VCaP (cell line): ENCODE measurements at regions not wholly inside any gene's neighbourhood (a gene's known extent, or its start where the extent isn't known, plus 50 kb on each side); places are given as distances from the start of the nearest gene placed in this dataset.

Experiments
- H3K27ac ChIP-seq: fragments of 450-650 bp; 2 replicates; pipeline ENCODE4 v1.5.1; 2017
- TF ChIP-seq, protein P1 (sequence below): fragments of 450-650 bp; conservative IDR thresholded peaks from 2 replicates; pipeline ENCODE4 v1.5.1; 2017; ENCODE audit warnings: mild to moderate bottlenecking, moderate library complexity

DNA sequence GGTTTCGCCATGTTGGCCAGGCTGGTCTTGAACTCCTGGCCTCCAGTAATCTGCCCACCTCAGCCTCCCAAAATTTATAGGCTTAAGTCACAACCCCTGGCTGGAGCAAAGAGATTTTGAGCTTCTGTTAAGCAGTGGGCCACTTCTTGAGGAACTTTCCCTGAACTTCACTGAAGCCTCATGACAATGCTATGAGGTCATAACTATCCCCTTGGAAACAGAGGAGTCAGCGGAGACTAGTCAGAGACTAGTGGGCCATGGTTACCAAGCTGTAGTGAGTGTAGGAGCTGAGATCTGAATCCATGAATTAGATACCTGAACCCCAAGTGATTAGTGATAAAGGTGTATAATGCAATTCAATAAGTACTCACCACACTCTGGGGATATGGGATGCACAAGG, 145.1 kb upstream of the MSX1 start:
- TF ChIP-seq, protein P1, sequence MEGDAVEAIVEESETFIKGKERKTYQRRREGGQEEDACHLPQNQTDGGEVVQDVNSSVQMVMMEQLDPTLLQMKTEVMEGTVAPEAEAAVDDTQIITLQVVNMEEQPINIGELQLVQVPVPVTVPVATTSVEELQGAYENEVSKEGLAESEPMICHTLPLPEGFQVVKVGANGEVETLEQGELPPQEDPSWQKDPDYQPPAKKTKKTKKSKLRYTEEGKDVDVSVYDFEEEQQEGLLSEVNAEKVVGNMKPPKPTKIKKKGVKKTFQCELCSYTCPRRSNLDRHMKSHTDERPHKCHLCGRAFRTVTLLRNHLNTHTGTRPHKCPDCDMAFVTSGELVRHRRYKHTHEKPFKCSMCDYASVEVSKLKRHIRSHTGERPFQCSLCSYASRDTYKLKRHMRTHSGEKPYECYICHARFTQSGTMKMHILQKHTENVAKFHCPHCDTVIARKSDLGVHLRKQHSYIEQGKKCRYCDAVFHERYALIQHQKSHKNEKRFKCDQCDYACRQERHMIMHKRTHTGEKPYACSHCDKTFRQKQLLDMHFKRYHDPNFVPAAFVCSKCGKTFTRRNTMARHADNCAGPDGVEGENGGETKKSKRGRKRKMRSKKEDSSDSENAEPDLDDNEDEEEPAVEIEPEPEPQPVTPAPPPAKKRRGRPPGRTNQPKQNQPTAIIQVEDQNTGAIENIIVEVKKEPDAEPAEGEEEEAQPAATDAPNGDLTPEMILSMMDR: no peak
- no peak overlapping the region for H3K27ac ChIP-seq

DNA sequence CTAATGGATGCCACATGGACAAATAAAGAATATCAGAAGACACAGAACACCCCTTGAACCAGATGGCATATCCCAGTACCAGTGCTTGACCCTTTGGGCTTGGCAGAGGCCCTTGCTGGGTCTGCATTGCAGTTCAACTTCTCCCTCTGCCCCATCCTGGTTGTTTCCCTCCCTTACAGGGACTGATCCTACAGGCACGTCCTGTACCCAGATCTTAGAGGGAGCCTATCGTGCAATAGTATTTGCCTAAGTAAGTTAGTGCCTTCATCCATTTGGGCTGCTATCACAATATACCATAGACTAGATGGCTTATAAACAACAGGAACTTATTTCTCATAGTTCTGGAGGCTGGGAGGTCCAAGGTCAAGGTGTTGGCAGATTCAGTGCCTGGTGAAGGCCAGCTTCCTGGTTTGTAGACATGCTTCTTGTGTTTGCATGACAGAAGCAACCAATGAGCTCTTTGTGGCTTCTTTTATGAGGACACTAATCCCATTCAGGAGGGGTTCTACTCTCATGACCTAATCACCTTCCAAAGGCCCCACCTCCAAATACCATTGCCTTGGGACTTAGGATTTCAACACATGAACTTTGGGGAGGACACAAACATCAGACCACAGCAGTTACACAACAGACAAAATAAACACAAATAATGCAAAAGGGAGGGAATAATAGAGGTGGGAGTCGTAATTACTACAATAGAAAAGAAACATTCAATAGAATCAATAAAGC, 146.5 kb upstream of the MSX1 start:
- TF ChIP-seq, protein P1: no peak
- H3K27ac ChIP-seq: no peak overlapping the region

DNA sequence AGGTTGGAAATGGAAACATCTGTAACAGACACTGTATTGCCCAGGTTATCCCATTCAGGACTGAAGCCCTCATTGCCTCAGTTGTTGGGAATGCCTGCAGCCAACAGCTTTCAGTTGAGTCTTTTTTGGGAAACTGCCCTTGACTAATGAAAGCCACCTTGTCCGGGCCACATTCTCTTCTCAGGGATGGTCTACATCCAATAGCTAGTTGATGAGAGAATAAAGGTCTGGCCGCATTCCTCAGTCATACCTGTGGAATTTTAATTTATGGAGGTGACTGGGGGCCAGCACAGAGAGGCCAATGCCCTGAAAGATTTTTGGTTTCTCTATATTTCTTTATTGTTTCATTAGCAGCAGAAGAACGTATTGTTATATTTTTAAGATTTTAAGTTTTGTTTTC, 147.6 kb upstream of the MSX1 start:
- H3K27ac ChIP-seq: no peak overlapping the region
- TF ChIP-seq, protein P1: no peak

DNA sequence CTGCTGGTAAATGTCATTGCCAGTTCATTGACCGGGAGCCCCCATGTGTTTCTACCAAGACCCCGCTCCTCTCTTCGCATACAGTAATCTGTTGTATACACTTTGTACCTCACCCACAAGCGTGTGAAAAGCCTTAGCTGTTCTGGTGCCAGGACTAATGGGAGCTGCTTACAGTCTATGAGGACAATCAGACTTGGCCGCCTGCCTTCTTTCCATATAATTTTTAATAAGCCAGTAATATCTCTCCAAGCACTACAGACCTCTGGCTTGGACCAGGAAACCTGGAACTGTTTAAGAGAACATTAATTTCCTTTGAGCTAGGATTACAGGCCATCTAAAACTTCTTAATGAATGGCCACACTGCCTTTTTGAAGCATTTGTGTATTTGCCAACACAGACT, 149.7 kb upstream of the MSX1 start:
- H3K27ac ChIP-seq: peak overlapping the region; percentile 31; the same call in 1 of the 2 replicates
- TF ChIP-seq, protein P1: no peak

DNA sequence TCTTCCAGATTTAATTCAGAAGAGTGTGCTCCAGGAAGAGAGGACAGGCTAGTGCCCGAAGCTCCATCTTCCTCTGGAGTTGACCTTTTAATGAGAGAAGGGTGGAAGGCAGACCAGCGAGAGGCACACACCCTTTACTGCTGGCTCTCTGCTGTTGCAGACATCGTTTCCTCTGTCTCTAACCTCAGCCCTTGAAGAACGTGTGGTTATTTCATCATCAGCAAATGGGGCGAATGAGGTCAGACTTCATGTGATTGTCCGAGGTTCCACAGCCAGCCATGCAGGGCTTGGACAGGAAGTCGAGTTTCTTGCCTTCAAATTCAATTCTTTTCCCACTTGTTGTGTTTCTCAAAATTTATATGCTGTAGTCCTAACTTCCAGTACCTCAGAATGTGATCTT, 155.2 kb upstream of the MSX1 start:
- H3K27ac ChIP-seq: no peak overlapping the region
- TF ChIP-seq, protein P1: no peak

DNA sequence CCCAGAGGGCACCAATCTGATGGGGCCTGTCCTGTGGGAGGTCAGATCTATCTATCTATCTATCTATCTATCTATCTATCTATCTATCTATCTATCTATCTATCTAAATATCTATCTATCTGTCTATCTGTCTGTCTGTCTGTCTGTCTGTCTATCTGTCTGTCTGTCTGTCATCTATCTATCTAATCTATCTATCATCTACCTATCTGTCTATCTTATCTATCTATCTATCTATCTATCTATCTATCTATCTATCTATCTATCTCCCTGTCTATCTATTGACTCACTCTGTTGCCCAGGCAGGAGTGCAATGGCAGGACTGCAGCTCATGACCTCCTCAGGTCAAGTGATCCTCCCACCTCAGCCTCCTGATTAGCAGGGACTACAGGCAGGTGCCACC, 155.7 kb upstream of the STX18 start:
- TF ChIP-seq, protein P1: no peak
- peak overlapping the region; percentile 46 for H3K27ac ChIP-seq

DNA sequence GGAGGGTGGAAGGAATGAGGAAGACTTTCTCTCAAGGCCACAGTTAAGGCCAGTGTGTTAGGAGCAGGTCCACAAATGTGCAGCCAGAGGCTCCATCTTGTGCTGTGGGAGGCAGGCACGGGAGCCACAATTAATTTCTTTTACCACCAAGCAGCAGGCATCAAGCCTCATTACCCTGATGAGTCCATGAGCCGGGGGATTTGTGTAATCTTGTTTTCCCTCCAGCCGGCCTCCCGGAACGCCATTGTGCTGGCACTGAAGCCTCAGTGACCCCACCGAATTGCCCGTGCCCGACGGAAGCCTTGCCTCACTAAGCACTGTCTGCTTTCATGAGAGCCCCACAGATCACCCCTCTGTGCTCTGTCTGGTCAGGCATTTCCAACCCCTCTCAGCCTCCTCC, 154.7 kb upstream of the STX18 start:
- TF ChIP-seq, protein P1: no peak
- no peak overlapping the region for H3K27ac ChIP-seq
